HG03565 (cell line): ENCODE measurements at regions not wholly inside any gene's neighbourhood (a gene's known extent, or its start where the extent isn't known, plus 50 kb on each side); places are given as distances from the start of the nearest gene placed in this dataset.
"Not testable (repeated sequence)": the region's sequence is repeated elsewhere in the genome, so short reads cannot be mapped to it uniquely, and the experiment has no call there.

Experiments
- ATAC-seq: cut with Tn5 transposase; IDR thresholded peaks from one replicate; pipeline ENCODE4 v1.9.1; 2021; ENCODE audit warnings: mild to moderate bottlenecking, moderate library complexity; ENCODE audit not compliant: unreplicated experiment

GRCh38 chr13:111575276-111575675 is 254.8 kb downstream of the TEX29 start:
- ATAC-seq = no peak

DNA sequence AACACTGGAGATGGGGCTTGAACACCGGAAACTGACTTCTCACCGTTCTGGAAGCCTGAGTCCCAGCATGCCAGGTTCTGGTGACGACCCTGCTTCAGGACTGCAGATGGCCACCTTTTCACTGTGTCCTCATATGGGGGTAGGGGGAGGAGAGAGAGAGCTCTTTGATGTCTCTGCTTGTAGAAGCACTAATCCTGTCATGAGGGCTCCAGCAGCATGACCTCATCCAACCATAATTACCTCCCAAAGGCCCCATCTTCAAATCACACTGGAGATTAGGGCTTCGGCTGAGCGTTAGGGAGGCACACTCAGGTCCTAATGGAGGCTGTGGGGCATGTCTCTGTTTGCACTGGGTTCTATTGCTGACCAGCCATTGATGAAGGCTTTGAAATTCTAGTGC is 255.3 kb downstream of the TEX29 start:
- ATAC-seq = no peak

DNA sequence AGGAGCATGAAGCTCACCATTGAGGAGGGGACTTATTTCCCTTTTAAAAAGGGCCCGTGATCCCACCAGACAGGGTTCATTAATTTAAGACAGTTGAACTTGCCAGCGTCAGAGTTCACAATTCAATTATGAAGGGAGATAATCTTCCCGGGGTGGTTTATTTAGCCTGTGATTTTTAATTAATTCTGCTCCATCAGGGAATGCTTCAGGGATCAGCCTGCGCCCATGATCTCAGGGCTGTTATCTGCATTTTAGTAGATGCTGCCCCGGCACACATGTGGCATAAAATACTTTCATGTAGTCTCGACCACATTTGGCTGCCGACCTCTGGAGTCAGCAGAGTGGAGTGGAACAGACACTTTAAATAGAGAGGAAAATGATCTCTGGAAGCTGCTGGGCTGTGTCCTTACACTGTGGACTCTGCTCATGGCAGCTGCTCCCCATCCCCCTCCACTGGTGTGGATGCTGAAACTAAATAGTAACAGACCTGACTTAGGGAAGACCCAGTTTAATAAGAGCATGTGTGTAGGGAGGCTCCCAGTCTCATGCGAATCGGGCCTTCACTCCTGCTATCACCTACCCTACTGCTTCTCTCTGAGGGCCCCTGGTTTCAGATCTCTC is 256.9 kb downstream of the TEX29 start:
- no peak for ATAC-seq

- no peak for ATAC-seq
These were observed 257.6 kb downstream of the TEX29 start for GRCh38 chr13:111577956-111578605.

- ATAC-seq = no peak
These were observed 263.7 kb downstream of the TEX29 start for GRCh38 chr13:111584101-111584672.

DNA sequence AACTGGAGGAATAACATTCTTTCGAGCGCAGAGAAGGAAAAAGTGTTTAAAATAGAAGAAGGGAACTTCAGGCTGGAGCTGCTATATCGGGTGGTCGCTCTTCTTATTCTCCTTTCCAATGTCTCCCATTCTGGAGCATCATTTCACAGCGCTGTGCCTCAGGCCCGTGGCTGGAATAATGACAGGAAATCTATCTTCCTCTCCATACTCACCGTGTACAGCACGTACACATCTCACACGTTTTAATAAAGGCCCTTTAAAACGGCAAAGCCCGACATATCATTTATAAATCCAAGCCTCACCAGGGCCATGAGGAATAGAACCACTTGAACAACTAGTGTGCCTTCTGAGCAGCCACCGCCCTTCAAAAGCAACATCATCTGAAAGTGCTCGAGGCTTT is 264.4 kb downstream of the TEX29 start:
- no peak for ATAC-seq

DNA sequence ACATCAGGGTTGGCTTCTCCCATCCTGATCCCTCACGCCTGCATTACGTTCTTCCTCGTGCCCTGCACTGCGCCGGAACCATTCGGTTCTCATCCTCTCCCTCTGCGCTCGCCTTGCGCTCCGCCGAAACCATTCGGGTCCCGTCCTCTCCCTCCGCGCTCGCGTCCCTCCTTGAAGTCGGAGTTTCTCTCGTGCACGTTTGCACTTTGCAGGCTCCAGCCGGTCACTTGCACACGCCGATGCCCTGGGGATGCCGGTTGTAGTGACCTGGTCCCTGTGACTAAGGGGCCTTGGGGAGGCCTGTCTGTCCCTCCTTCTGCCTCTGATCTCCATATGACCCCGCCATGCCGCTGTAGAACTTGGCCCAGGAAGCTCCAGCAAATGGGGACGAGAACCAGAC is 265.8 kb downstream of the TEX29 start:
- no peak for ATAC-seq

GRCh38 chr13:111587249-111587648 is 266.8 kb downstream of the TEX29 start:
- no peak for ATAC-seq

DNA sequence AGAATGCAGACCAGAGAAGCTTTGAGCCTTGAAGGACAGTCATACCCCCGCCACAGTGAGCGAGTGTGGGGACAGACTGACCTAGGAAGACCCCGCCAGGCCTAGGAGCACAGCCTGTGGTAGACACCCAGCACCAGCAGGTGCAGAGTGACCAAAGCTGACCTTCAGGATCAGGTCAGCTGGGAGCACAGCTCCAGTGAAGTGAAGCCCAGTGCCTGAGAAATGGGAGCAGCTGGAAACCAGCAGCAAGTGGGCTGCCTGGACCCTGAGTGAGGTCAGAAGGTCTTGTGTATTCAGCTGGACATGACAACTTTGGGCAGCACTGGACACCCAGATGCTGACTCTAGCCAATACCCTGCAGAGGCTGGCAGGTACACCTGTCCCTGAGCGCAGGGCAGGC is 268.9 kb downstream of the TEX29 start:
- ATAC-seq = no peak

GRCh38 chr13:111589992-111590391 is 269.6 kb downstream of the TEX29 start:
- no peak for ATAC-seq

DNA sequence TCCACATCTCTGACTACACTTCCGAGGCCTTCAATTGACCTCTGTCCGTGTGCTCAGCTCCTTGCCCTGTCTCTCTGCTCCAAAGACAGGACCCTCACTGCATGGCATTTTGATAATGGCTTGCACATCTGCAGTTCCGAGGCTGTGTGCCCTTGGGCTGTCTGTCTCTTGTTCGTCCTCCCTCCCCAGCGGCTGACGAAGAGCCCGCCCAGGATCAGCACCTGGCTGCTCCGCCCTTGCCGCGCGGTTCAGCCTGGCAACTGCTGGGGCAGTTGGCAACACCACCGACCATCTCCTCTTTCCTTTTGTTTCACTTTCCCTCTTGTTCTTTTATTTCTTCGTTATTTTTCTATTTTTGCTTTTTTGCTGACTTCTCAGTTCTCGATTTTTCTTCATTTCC is 270.4 kb downstream of the TEX29 start:
- ATAC-seq = no peak

DNA sequence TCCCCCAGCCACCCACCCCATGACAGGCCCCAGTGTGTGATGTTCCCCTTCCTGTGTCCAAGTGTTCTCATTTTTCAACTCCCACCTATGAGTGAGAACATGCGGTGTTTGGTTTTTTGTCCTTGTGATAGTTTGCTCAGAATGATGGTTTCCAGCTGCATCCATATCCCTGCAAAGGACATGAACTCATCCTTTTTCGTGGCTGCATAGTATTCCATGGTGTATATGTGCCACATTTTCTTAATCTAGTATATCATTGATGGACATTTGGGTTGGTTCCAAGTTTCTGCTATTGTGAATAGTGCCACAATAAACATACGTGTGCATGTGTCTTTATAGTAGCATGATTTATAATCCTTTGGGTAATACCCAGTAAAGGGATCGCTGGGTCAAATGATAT is 273.0 kb downstream of the TEX29 start:
- not testable (repeated sequence) for ATAC-seq

DNA sequence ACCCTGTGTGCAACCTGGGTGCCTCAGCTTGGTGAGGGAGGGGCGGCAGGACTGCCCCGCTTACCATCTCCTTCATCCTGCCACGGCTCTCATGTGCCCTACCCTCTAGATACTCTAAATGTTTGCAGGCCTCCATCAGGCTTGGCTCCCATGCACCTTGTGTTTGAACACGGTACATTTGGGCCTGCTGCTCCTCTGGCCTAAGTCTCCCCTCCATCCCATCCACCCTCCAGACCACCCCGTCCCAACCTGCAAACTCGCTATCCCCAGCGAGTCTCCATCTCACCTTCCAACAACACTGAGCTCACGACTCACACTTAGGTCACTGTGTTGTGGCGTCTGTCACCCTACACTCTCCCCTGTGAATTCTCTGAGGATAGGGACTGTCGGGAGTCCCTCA is 274.2 kb downstream of the TEX29 start:
- ATAC-seq = no peak

DNA sequence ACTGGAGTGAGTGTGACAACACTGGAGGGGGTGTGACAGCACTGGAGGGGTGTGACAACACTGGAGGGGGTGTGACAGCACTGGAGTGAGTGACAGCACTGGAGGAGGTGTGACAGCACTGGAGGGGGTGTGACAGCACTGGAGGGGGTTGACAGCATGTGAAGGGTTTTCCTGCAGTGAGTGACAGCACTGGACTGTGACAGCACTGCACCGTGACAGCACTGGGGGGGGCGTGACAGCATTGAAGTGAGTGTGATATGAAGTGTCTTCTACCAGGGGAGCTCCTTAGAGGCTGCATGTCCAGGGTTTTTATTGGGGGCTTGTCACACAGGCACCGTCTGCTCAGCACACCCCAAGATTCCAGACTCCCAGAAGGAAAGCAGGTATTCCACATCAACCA is 274.8 kb downstream of the TEX29 start:
- no peak for ATAC-seq

- no peak for ATAC-seq
These were observed 275.3 kb downstream of the TEX29 start for GRCh38 chr13:111595791-111596190.

GRCh38 chr13:111597191-111597611 is 276.8 kb downstream of the TEX29 start:
- no peak for ATAC-seq

DNA sequence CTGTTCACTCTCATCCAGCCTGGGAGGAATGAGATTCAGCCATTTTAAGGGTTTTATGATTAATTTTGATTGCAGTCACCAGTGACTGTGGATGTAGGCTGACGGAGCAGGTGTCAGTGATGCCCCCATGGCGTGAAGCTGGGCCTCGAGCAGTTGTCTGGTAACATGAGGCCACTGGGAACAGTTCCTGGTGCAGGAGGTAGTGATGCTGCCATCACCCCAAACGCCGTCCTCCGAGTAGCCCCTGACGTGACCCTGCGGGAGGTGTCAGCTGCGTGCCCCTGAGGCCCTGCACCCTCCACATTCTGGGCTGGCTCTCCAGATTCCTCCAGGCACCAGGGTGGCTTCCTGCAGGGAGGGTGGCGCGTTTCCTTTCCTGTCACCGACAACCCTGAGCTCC is 277.2 kb downstream of the TEX29 start:
- no peak for ATAC-seq

DNA sequence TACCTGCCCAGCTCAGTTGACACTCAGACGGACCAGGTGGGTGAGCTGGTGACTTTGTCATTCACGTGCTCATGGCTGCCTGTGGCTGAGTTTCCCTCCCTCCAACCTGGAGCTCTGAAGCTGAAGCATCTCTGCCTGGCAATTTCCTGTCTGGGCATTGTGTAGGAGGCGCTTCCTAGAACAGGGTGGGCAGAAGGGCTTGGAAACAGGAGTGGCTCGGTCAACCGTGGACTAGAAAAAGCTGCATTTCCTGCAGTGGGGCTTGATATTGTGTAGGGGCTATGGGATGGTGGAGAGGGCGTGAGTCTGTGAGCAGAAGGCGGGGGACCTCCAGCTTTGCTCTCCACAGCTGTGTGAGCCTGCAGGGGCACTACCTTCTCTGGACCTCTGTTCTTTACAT is 278.3 kb downstream of the TEX29 start:
- ATAC-seq = no peak

GRCh38 chr13:111599791-111600190 is 279.3 kb downstream of the TEX29 start:
- no peak for ATAC-seq

DNA sequence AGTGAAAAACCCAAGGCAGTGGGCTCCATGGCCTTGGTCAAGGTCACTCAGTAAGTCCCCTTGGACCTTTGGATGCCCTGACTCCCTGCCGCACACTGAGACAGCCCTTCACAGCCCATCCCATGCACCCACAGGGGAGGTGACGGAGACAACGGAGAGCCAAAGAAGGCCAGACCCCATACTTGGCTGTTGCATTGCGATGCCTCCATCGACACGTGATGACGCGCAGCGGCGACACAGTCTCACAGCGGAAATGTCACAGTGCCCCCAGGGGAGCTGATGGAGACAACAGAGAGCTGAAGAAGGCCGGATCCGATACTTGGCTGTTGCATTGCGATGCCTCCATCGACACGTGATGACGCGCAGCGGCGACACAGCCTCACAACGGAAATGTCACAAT is 282.4 kb downstream of the TEX29 start:
- no peak for ATAC-seq

DNA sequence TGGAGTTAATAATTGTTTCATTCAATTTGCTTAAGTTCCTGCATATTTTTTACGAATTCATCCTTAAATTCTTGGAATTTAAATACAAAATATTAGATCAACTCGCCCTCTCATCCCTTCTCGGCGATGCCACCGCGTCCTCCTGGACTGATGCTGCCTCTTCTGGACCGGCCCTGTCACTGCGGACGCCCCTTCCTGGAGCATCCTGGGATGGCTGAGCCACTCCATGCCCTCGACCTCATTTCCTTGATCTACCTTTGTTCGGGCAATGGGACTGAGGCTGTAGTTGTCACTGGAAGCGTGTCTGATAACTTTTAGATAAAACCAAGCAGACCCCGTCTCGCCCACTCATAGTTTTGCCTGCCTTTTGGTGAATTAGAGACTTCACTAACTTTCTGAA is 283.7 kb downstream of the TEX29 start:
- no peak for ATAC-seq

- no peak for ATAC-seq
These were observed 288.1 kb downstream of the TEX29 start for GRCh38 chr13:111608556-111608955.

GRCh38 chr13:111609631-111610030 is 289.2 kb downstream of the TEX29 start:
- ATAC-seq = no peak
